B cell (primary cell): ENCODE measurements at regions not wholly inside any gene's neighbourhood (a gene's known extent, or its start where the extent isn't known, plus 50 kb on each side); places are given as distances from the start of the nearest gene placed in this dataset.

Source experiments
- CTCF ChIP-seq: fragments of 200-600 bp; IDR thresholded peaks from one replicate; pipeline ENCODE4 v1.8.0; 2022; ENCODE audit warnings: antibody characterized with exemption, mild to moderate bottlenecking
- EZH2 ChIP-seq: IDR thresholded peaks from 2 replicates; pipeline ENCODE4 v1.6.1; 2012; ENCODE audit warnings: borderline replicate concordance, low read depth, mild to moderate bottlenecking, moderate library complexity, low read length; ENCODE audit not compliant: insufficient read depth, poor library complexity, severe bottlenecking

GRCh38 chr13:104270731-104271130, 1204.5 kb upstream of the SLC10A2 start:
- no peak for TF ChIP-seq CTCF
- no peak for TF ChIP-seq EZH2
